Caco-2 (cell line): ENCODE measurements at regions not wholly inside any gene's neighbourhood (a gene's known extent, or its start where the extent isn't known, plus 50 kb on each side); places are given as distances from the start of the nearest gene placed in this dataset.

Source experiments
- BruUV-seq: library from RNA; stranded (reverse); fragments of 400-500 nt; replicated peaks from 2 replicates; lab custom pipeline; 2021; lab: Mats Ljungman, UMichigan
- CTCF ChIA-PET: fragments of 300-600 bp; sonication (Branson Sonifier 250); formaldehyde crosslinking; loops from one replicate; lab custom pipeline; 2022; ENCODE audit warnings: antibody characterized with exemption; lab: Charles Lee
- POLR2A ChIA-PET: fragments of 300-600 bp; sonication (Branson Sonifier 250); formaldehyde crosslinking; loops from one replicate; lab custom pipeline; 2022; ENCODE audit warnings: antibody characterized with exemption; lab: Charles Lee
- DNase-seq, 2 experiments: peaks; one replicate each; pipeline versions ENCODE4 v3.0.0 to v3.0.0-alpha.2; 2020 to 2022
- H3K27me3 ChIP-seq: replicated peaks from 2 replicates; pipeline ENCODE4 v1.6.0; 2011; ENCODE audit warnings: low read length; ENCODE audit not compliant: control insufficient read depth, insufficient read depth
- H3K36me3 ChIP-seq: 2 replicates; pipeline ENCODE4 v1.5.1; 2011; ENCODE audit warnings: low read length; ENCODE audit not compliant: control insufficient read depth, insufficient read depth
- H3K4me1 ChIP-seq: fragments of 250-450 bp; sonication (Bioruptor Pico); 2 replicates; pipeline ENCODE4 v1.5.1; 2020; ENCODE audit warnings: mild to moderate bottlenecking
- H3K4me3 ChIP-seq: 2 replicates; pipeline ENCODE4 v1.5.1; 2011; ENCODE audit warnings: low read depth, mild to moderate bottlenecking, control low read depth, low read length
- H3K9me3 ChIP-seq: fragments of 250-450 bp; sonication (Bioruptor Pico); 2 replicates; pipeline ENCODE4 v1.5.1; 2020; ENCODE audit warnings: mild to moderate bottlenecking, moderate library complexity
- H3K27ac Mint-ChIP-seq: one replicate; pipeline ENCODE4 v1.8.0; 2022; ENCODE audit warnings: mixed read lengths; ENCODE audit not compliant: unreplicated experiment
- H3K27me3 Mint-ChIP-seq: one replicate; pipeline ENCODE4 v1.8.0; 2022; ENCODE audit warnings: mixed read lengths; ENCODE audit not compliant: insufficient read depth, unreplicated experiment
- H3K36me3 Mint-ChIP-seq: one replicate; pipeline ENCODE4 v1.8.0; 2022; ENCODE audit warnings: mild to moderate bottlenecking, mixed read lengths; ENCODE audit not compliant: insufficient read depth, unreplicated experiment
- H3K4me1 Mint-ChIP-seq: one replicate; pipeline ENCODE4 v1.8.0; 2022; ENCODE audit warnings: low read depth, mixed read lengths; ENCODE audit not compliant: unreplicated experiment
- H3K4me3 Mint-ChIP-seq: one replicate; pipeline ENCODE4 v1.8.0; 2022; ENCODE audit warnings: mild to moderate bottlenecking, moderate library complexity, mixed read lengths; ENCODE audit not compliant: unreplicated experiment
- H3K9me3 Mint-ChIP-seq: one replicate; pipeline ENCODE4 v1.8.0; 2022; ENCODE audit warnings: mixed read lengths; ENCODE audit not compliant: unreplicated experiment
- CTCF ChIP-seq, 2 experiments: fragments of 200-600 bp in 1 of 2; IDR thresholded peaks; 1 replicate in 1 of 2; 2 replicates in 1 of 2; pipeline versions ENCODE4 v1.5.1 to v1.8.0; 2011 to 2022; ENCODE audit warnings: antibody characterized with exemption in 1 of 2, control low read depth in 1 of 2, inconsistent platforms in 1 of 2, low read depth in 1 of 2, low read length in 1 of 2, mild to moderate bottlenecking in 1 of 2, moderate library complexity in 1 of 2; ENCODE audit not compliant: insufficient read depth in 1 of 2, severe bottlenecking in 1 of 2, unreplicated experiment in 1 of 2
- intact Hi-C: fragments of 100-400 bp; cut with micrococcal nuclease; formaldehyde crosslinking; loops from one replicate; pipeline ENCODE4 v1.10.0; 2022; ENCODE audit not compliant: unreplicated experiment

DNA sequence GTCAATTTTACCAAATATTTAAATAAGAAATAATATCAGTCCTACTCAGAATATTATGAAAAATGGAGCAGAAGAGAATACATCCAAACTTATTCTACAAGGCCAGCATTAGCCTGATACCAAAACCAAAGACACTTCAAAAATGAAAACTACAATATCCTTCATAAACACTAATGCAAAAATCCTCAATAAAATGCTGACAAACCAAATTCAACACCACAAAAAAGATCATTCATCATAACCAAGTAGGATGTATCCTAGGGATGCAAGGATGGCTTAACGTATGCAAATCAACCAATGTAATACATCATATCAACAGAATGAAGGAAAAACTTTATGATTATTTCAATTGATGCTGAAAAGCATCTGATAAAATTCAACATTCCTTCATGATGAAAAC, 352.4 kb upstream of the ADGRB3 start:
- no TSS peak for BruUV-seq
- CTCF ChIA-PET, result no interaction called here
- no peaks in the 10 kb centered on the region for H3K4me1 ChIP-seq
- 0 out of 2 replicates have a peak, but pooled peaks cover 3% of the 10 kb centered on the region for H3K9me3 ChIP-seq
- H3K36me3 ChIP-seq, result no peaks in the 10 kb centered on the region
- POLR2A ChIA-PET, result no interaction called here
- H3K36me3 Mint-ChIP-seq, result no peaks in the 10 kb centered on the region
- H3K4me3 Mint-ChIP-seq, result no peak overlapping the region
- peaks cover 11% of the 10 kb centered on the region for H3K9me3 Mint-ChIP-seq
- no peak for DNase-seq
- no peak overlapping the region for H3K4me3 ChIP-seq
- H3K27me3 Mint-ChIP-seq, result no peaks in the 10 kb centered on the region
- no peak overlapping the region for H3K27ac Mint-ChIP-seq
- intact Hi-C loops, result no loop called here
- no peaks in the 10 kb centered on the region for H3K27me3 ChIP-seq
- TF ChIP-seq CTCF (IDR thresholded peaks at IDR 0.05; ENCODE audit: insufficient read depth in 1 of 2, low read depth in 1 of 2, low read length in 1 of 2, severe bottlenecking in 1 of 2, unreplicated experiment in 1 of 2), result no peak
- H3K4me1 Mint-ChIP-seq, result no peaks in the 10 kb centered on the region

DNA sequence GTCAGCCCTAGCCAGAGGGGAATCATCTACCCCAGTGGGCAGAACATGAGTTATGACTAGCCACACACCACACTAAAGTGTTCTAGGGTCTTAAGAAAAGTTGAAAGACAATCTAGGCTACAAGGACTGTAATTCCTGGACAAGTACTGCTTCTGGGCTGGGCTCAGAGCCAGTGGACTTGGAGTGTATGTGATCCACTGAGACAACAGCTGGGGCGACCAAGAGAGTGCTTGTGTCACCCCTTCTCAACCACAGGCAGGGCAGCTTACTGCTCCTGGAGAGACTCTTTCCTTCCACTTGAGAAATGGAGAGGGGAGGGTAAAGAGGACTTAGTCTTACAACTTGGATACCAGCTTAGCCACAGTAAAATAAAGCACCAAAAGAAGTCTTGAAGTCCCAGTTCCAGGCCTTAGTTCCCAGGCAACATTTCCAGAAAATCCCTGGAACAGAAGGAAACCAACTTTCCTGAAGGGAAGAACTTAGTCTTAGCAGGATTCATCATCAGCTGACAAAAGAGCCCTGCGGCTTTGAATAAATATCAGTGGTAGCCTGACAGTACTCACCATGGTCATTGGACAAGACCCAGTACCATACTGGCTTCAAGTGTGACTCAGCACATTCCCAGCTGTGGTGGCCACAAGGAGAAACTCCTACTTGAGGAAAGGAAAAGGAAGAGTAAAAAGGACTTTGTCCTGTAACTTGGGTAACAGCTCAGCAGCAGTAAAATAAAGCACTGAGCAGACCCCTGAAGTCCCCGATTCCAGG, 355.1 kb upstream of the ADGRB3 start:
- Histone ChIP-seq H3K4me1 (no peaks in the 10 kb centered on the region), H3K9me3 (0 out of 2 replicates have a peak, but pooled peaks cover 3% of the 10 kb centered on the region), H3K4me3 (no peak overlapping the region), H3K27me3 (no peaks in the 10 kb centered on the region), H3K36me3 (no peaks in the 10 kb centered on the region)
- DNase-seq, result no peak
- H3K27me3 Mint-ChIP-seq, result no peaks in the 10 kb centered on the region
- no peak for TF ChIP-seq CTCF (IDR thresholded peaks at IDR 0.05; ENCODE audit: insufficient read depth in 1 of 2, low read depth in 1 of 2, low read length in 1 of 2, severe bottlenecking in 1 of 2, unreplicated experiment in 1 of 2)
- POLR2A ChIA-PET, result no interaction called here
- H3K36me3 Mint-ChIP-seq, result no peaks in the 10 kb centered on the region
- H3K9me3 Mint-ChIP-seq, result peaks cover 11% of the 10 kb centered on the region
- H3K4me3 Mint-ChIP-seq, result no peak overlapping the region
- intact Hi-C loops, result no loop called here
- no peaks in the 10 kb centered on the region for H3K4me1 Mint-ChIP-seq
- no TSS peak for BruUV-seq
- CTCF ChIA-PET, result no interaction called here
- H3K27ac Mint-ChIP-seq, result no peak overlapping the region

- Mint-ChIP-seq H3K9me3 (no peaks in the 10 kb centered on the region), H3K4me1 (no peaks in the 10 kb centered on the region), H3K4me3 (no peak overlapping the region), H3K36me3 (no peaks in the 10 kb centered on the region), H3K27me3 (peaks cover 2% of the 10 kb centered on the region), H3K27ac (no peak overlapping the region)
- DNase-seq, result no peak
- Histone ChIP-seq H3K4me1 (no peaks in the 10 kb centered on the region), H3K4me3 (no peak overlapping the region), H3K27me3 (no peaks in the 10 kb centered on the region), H3K9me3 (no peaks in the 10 kb centered on the region), H3K36me3 (no peaks in the 10 kb centered on the region)
- intact Hi-C loops, result no loop called here
- CTCF ChIA-PET, result no interaction called here
- POLR2A ChIA-PET, result no interaction called here
- TF ChIP-seq CTCF (IDR thresholded peaks at IDR 0.05; ENCODE audit: insufficient read depth in 1 of 2, low read depth in 1 of 2, low read length in 1 of 2, severe bottlenecking in 1 of 2, unreplicated experiment in 1 of 2), result no peak
- no TSS peak for BruUV-seq
These were observed 361.8 kb upstream of the ADGRB3 start for GRCh38 chr6:68273297-68273696.
